ENCODE measurements at regions not wholly inside any gene's neighbourhood (a gene's known extent, or its start where the extent isn't known, plus 50 kb on each side); places are given as distances from the start of the nearest gene placed in this dataset.

DNA sequence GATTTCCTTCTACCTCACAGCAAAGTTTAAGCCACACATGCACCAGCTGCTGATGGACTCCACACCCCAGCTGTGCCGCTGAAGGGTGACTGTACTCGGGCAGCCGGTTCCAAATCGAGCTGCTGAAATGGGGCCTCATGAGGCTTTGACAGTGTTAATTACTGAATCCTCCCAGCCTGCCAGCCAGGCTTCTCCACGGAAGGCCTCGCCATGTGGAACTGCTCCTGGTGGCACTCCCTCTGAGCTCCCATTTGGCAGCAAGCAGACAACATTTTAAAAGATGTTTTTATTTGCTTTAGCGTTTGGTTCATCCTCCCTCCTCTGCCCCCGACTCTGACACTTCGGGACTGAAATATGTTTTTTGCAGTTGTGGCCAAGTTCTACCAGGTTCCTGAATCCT, 479.4 kb upstream of the MPDZ start:
- Histone ChIP-seq H3K36me3 (ENCODE audit: control insufficient read depth in 2 of 3, insufficient read depth in 3 of 3, low read length in 3 of 3) (no peaks in the 10 kb centered on the region), H3K4me1 (ENCODE audit: control insufficient read depth in 2 of 2, insufficient read depth in 2 of 2, low read length in 2 of 2) (no peaks in the 10 kb centered on the region), H3K4me3 (ENCODE audit: low read length) (no peak overlapping the region), H3K27me3 (ENCODE audit: control insufficient read depth in 2 of 2, insufficient read depth in 2 of 2, low read length in 2 of 2) (no peaks in the 10 kb centered on the region), H3K9me3 (ENCODE audit: control insufficient read depth in 2 of 3, low read length in 3 of 3) (no peaks in the 10 kb centered on the region), H3K27ac (ENCODE audit: low read depth, low read length) (no peak overlapping the region)
- H3K27me3 Mint-ChIP-seq = no peaks in the 10 kb centered on the region
- CTCF ChIA-PET = no interaction called here
- no peaks in the 10 kb centered on the region for H3K4me1 Mint-ChIP-seq
- H3K4me3 Mint-ChIP-seq = no peak overlapping the region
- no peaks in the 10 kb centered on the region for H3K36me3 Mint-ChIP-seq
- DNase-seq (no peak), ATAC-seq (no peak)
- peaks cover 0 to 10% (median 3%) of the 10 kb centered on the region in 11 donors for H3K9me3 Mint-ChIP-seq
- POLR2A ChIA-PET = no interaction called here
- intact Hi-C loops (cut with micrococcal nuclease) = no loop called here
- H3K27ac Mint-ChIP-seq = no peak overlapping the region

- DNase-seq (no peak), ATAC-seq (no peak)
- intact Hi-C loops (cut with micrococcal nuclease) = no loop called here
- Histone ChIP-seq H3K27me3 (ENCODE audit: control insufficient read depth in 2 of 2, insufficient read depth in 2 of 2, low read length in 2 of 2) (no peaks in the 10 kb centered on the region), H3K36me3 (ENCODE audit: control insufficient read depth in 2 of 3, insufficient read depth in 3 of 3, low read length in 3 of 3) (no peaks in the 10 kb centered on the region), H3K4me1 (ENCODE audit: control insufficient read depth in 2 of 2, insufficient read depth in 2 of 2, low read length in 2 of 2) (no peaks in the 10 kb centered on the region), H3K9me3 (ENCODE audit: control insufficient read depth in 2 of 3, low read length in 3 of 3) (no peaks in the 10 kb centered on the region), H3K27ac (ENCODE audit: low read depth, low read length) (no peak overlapping the region), H3K4me3 (ENCODE audit: low read length) (no peak overlapping the region)
- Mint-ChIP-seq H3K36me3 (no peaks in the 10 kb centered on the region), H3K4me1 (no peaks in the 10 kb centered on the region), H3K9me3 (peaks cover 0 to 14% (median 5%) of the 10 kb centered on the region in 11 donors), H3K27me3 (no peaks in the 10 kb centered on the region), H3K4me3 (no peak overlapping the region), H3K27ac (no peak overlapping the region)
- ChIA-PET CTCF (no interaction called here), POLR2A (no interaction called here)
These were observed 477.5 kb upstream of the MPDZ start for GRCh38 chr9:13756943-13757342.

DNA sequence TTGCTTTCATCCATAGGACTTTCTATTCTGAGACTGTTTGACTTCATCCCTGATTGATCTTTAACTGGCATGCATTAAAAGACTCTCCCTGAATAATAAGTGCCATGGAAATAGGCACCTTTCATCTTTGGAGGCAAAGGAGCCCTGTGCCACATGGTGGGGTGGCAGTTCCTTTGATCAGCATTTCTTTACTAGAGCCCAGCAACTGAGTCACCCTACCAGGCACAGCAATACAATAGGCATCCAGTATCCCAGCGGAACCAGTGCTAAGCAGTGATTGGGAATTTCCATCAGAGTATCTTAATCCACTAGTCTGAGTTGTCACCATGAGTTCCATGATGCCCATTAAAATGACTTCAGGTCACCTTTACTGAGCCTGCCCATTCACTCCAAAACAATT, 476.1 kb upstream of the MPDZ start:
- Mint-ChIP-seq H3K36me3 (no peaks in the 10 kb centered on the region), H3K4me3 (no peak overlapping the region), H3K27ac (no peak overlapping the region), H3K4me1 (no peaks in the 10 kb centered on the region), H3K27me3 (no peaks in the 10 kb centered on the region), H3K9me3 (peaks cover 0 to 14% (median 4%) of the 10 kb centered on the region in 11 donors)
- ChIA-PET POLR2A (no interaction called here), CTCF (no interaction called here)
- DNase-seq = no peak
- Histone ChIP-seq H3K9me3 (ENCODE audit: control insufficient read depth in 2 of 3, low read length in 3 of 3) (no peaks in the 10 kb centered on the region), H3K4me1 (ENCODE audit: control insufficient read depth in 2 of 2, insufficient read depth in 2 of 2, low read length in 2 of 2) (no peaks in the 10 kb centered on the region), H3K27ac (ENCODE audit: low read depth, low read length) (no peak overlapping the region), H3K4me3 (ENCODE audit: low read length) (no peak overlapping the region), H3K36me3 (ENCODE audit: control insufficient read depth in 2 of 3, insufficient read depth in 3 of 3, low read length in 3 of 3) (no peaks in the 10 kb centered on the region), H3K27me3 (ENCODE audit: control insufficient read depth in 2 of 2, insufficient read depth in 2 of 2, low read length in 2 of 2) (no peaks in the 10 kb centered on the region)
- ATAC-seq = no peak
- intact Hi-C loops (cut with micrococcal nuclease) = no loop called here

DNA sequence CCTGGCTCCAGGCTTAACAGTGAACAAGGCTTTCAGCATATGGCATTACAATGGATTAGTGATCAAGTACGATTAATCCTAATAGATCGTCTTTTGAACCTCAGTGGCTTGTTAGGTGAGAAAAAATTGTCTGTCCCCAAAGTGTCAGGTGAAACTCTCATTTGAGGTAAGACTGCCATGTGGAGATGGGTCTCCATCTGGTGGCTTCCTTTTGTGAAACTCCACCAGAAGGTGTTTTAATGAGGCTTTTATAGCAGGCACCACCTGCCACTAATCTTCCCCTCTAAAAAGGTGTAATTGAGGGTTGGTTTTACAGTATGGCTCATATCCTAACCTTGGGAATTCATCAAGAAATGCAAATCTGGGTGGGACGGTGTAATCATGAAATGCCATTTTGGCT, 471.1 kb upstream of the MPDZ start:
- ChIA-PET POLR2A (no interaction called here), CTCF (no interaction called here)
- ATAC-seq = no peak

GRCh38 chr9:13750061-13750460, 470.6 kb upstream of the MPDZ start:
- DNase-seq (no peak), ATAC-seq (no peak)
- H3K4me3 ChIP-seq (ENCODE audit: low read length) = no peak overlapping the region
- CTCF ChIA-PET = no interaction called here
- POLR2A ChIA-PET = no interaction called here
- H3K27me3 ChIP-seq (ENCODE audit: control insufficient read depth in 2 of 2, insufficient read depth in 2 of 2, low read length in 2 of 2) = no peaks in the 10 kb centered on the region
- H3K36me3 ChIP-seq (ENCODE audit: control insufficient read depth in 2 of 3, insufficient read depth in 3 of 3, low read length in 3 of 3) = no peaks in the 10 kb centered on the region
- no peaks in the 10 kb centered on the region for H3K36me3 Mint-ChIP-seq
- no peak overlapping the region for H3K27ac Mint-ChIP-seq
- intact Hi-C loops (cut with micrococcal nuclease) = no loop called here
- no peaks in the 10 kb centered on the region for H3K4me1 Mint-ChIP-seq
- no peaks in the 10 kb centered on the region for H3K4me1 ChIP-seq (ENCODE audit: control insufficient read depth in 2 of 2, insufficient read depth in 2 of 2, low read length in 2 of 2)
- peaks cover 0 to 21% (median 5%) of the 10 kb centered on the region in 11 donors for H3K9me3 Mint-ChIP-seq
- H3K9me3 ChIP-seq (ENCODE audit: control insufficient read depth in 2 of 3, low read length in 3 of 3) = no peaks in the 10 kb centered on the region
- no peak overlapping the region for H3K27ac ChIP-seq (ENCODE audit: low read depth, low read length)
- H3K4me3 Mint-ChIP-seq = no peak overlapping the region
- no peaks in the 10 kb centered on the region for H3K27me3 Mint-ChIP-seq

More for the DNA sequence above, 471.1 kb upstream of the MPDZ start:
- intact Hi-C loops (cut with micrococcal nuclease) = no loop called here
- Mint-ChIP-seq H3K4me3 (no peak overlapping the region), H3K4me1 (no peaks in the 10 kb centered on the region), H3K9me3 (peaks cover 0 to 21% (median 5%) of the 10 kb centered on the region in 11 donors), H3K27me3 (no peaks in the 10 kb centered on the region), H3K27ac (no peak overlapping the region), H3K36me3 (no peaks in the 10 kb centered on the region)
- DNase-seq = no peak
- H3K27ac ChIP-seq (ENCODE audit: low read depth, low read length) = no peak overlapping the region
- H3K4me1 ChIP-seq (ENCODE audit: control insufficient read depth in 2 of 2, insufficient read depth in 2 of 2, low read length in 2 of 2) = no peaks in the 10 kb centered on the region
- no peaks in the 10 kb centered on the region for H3K27me3 ChIP-seq (ENCODE audit: control insufficient read depth in 2 of 2, insufficient read depth in 2 of 2, low read length in 2 of 2)
- no peaks in the 10 kb centered on the region for H3K36me3 ChIP-seq (ENCODE audit: control insufficient read depth in 2 of 3, insufficient read depth in 3 of 3, low read length in 3 of 3)
- no peak overlapping the region for H3K4me3 ChIP-seq (ENCODE audit: low read length)
- H3K9me3 ChIP-seq (ENCODE audit: control insufficient read depth in 2 of 3, low read length in 3 of 3) = no peaks in the 10 kb centered on the region

DNA sequence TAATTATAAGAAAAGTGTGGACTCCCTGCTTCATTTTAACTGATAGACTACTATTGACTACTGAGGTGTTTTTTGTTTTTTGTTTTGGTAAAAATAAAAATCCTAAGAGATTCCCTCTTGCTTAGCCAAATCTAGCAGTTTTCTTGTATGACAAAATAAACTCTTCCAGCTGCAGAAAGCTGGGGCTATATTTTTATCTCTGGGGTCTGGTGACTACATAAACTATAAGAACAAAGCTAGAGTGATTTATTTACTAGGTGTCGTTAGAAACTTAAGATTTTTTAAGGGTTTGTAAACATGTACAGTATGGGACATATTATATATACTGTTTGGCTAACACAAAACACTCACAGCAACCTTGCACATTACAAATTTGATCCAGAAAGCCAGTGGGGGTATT, 467.4 kb upstream of the MPDZ start:
- H3K9me3 ChIP-seq (ENCODE audit: control insufficient read depth in 2 of 3, low read length in 3 of 3) = no peaks in the 10 kb centered on the region
- Mint-ChIP-seq H3K27ac (no peak overlapping the region), H3K27me3 (no peaks in the 10 kb centered on the region), H3K9me3 (peaks cover 0 to 14% (median 6%) of the 10 kb centered on the region in 11 donors), H3K36me3 (no peaks in the 10 kb centered on the region), H3K4me1 (no peaks in the 10 kb centered on the region), H3K4me3 (no peak overlapping the region)
- H3K4me1 ChIP-seq (ENCODE audit: control insufficient read depth in 2 of 2, insufficient read depth in 2 of 2, low read length in 2 of 2) = no peaks in the 10 kb centered on the region
- ChIA-PET POLR2A (no interaction called here), CTCF (no interaction called here)
- DNase-seq (no peak), ATAC-seq (no peak)
- intact Hi-C loops (cut with micrococcal nuclease) = no loop called here
- H3K27ac ChIP-seq (ENCODE audit: low read depth, low read length) = no peak overlapping the region
- no peaks in the 10 kb centered on the region for H3K36me3 ChIP-seq (ENCODE audit: control insufficient read depth in 2 of 3, insufficient read depth in 3 of 3, low read length in 3 of 3)
- H3K27me3 ChIP-seq (ENCODE audit: control insufficient read depth in 2 of 2, insufficient read depth in 2 of 2, low read length in 2 of 2) = no peaks in the 10 kb centered on the region
- H3K4me3 ChIP-seq (ENCODE audit: low read length) = no peak overlapping the region

- DNase-seq (no peak), ATAC-seq (no peak)
- intact Hi-C loops (cut with micrococcal nuclease) = no loop called here
- peaks cover 0 to 9% (median 5%) of the 10 kb centered on the region in 11 donors for H3K9me3 Mint-ChIP-seq
- Histone ChIP-seq H3K36me3 (ENCODE audit: control insufficient read depth in 2 of 3, insufficient read depth in 3 of 3, low read length in 3 of 3) (no peaks in the 10 kb centered on the region), H3K27ac (ENCODE audit: low read depth, low read length) (no peak overlapping the region), H3K4me1 (ENCODE audit: control insufficient read depth in 2 of 2, insufficient read depth in 2 of 2, low read length in 2 of 2) (no peaks in the 10 kb centered on the region), H3K4me3 (ENCODE audit: low read length) (no peak overlapping the region), H3K9me3 (ENCODE audit: control insufficient read depth in 2 of 3, low read length in 3 of 3) (no peaks in the 10 kb centered on the region), H3K27me3 (ENCODE audit: control insufficient read depth in 2 of 2, insufficient read depth in 2 of 2, low read length in 2 of 2) (no peaks in the 10 kb centered on the region)
- ChIA-PET CTCF (no interaction called here), POLR2A (no interaction called here)
- no peak overlapping the region for H3K27ac Mint-ChIP-seq
- H3K4me3 Mint-ChIP-seq = no peak overlapping the region
- H3K27me3 Mint-ChIP-seq = no peaks in the 10 kb centered on the region
- no peaks in the 10 kb centered on the region for H3K4me1 Mint-ChIP-seq
- no peaks in the 10 kb centered on the region for H3K36me3 Mint-ChIP-seq
These were observed 464.9 kb upstream of the MPDZ start for GRCh38 chr9:13744261-13744901.
